Subcutaneous abdominal adipose tissue (tissue), 5 donors: ENCODE measurements at regions not wholly inside any gene's neighbourhood (a gene's known extent, or its start where the extent isn't known, plus 50 kb on each side); places are given as distances from the start of the nearest gene placed in this dataset.

ENCODE experiments used
- H3K27ac ChIP-seq: one replicate; pipeline ENCODE4 v1.7.0; 2013; ENCODE audit warnings: low read depth, mild to moderate bottlenecking, inconsistent platforms, low read length, moderate library complexity
- H3K27me3 ChIP-seq, 5 donors: one replicate each; pipeline ENCODE4 v1.7.0; 2013; ENCODE audit warnings: low read length in 5 of 5, inconsistent platforms in 1 of 5; ENCODE audit not compliant: control insufficient read depth in 5 of 5, insufficient read depth in 4 of 5
- H3K36me3 ChIP-seq, 5 donors: one replicate each; pipeline ENCODE4 v1.7.0; 2013; ENCODE audit warnings: low read length in 5 of 5; ENCODE audit not compliant: control insufficient read depth in 5 of 5, insufficient read depth in 5 of 5
- H3K4me1 ChIP-seq, 5 donors: one replicate each; pipeline ENCODE4 v1.7.0; 2013; ENCODE audit warnings: low read length in 5 of 5, mild to moderate bottlenecking in 3 of 5, moderate library complexity in 1 of 5; ENCODE audit not compliant: control insufficient read depth in 5 of 5, insufficient read depth in 5 of 5
- H3K4me3 ChIP-seq, 5 donors: one replicate each; pipeline ENCODE4 v1.7.0; 2013; ENCODE audit warnings: low read length in 5 of 5, low read depth in 1 of 5
- H3K9ac ChIP-seq, 5 donors: one replicate each; pipeline ENCODE4 v1.7.0; 2013; ENCODE audit warnings: low read length in 5 of 5, mild to moderate bottlenecking in 4 of 5, moderate library complexity in 3 of 5
- H3K9me3 ChIP-seq, 5 donors: one replicate each; pipeline ENCODE4 v1.7.0; 2013; ENCODE audit warnings: low read length in 5 of 5; ENCODE audit not compliant: control insufficient read depth in 5 of 5
- donor health status: healthy.
- donor health status: healthy.
- donor health status: healthy.
- donor health status: healthy.
- donor health status: healthy.

DNA sequence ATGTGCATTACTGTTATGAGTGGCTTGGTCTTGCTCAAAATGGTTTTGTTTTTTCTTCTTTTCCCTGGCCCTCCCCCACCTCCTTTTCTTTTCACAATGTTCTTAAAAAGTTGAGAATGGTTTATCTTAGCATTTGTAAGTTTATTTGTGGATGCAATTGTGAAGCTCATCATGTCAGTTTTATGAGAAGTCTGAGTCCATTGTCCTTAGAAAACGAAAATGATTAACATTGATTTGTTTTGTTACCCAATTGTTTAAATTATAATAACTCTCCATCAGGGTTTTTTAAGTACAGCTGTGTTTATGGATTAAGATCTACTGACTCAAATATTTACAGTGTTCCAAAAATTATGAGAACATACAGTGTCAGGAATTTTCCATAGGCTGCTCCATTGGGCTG, 511.3 kb upstream of the PAPPA start:
- Histone ChIP-seq H3K4me1 (no peaks in the 10 kb centered on the region), H3K9ac (no peak overlapping the region), H3K27ac (no peak overlapping the region), H3K4me3 (no peak overlapping the region), H3K36me3 (no peaks in the 10 kb centered on the region), H3K27me3 (no peaks in the 10 kb centered on the region), H3K9me3 (no peaks in the 10 kb centered on the region)

DNA sequence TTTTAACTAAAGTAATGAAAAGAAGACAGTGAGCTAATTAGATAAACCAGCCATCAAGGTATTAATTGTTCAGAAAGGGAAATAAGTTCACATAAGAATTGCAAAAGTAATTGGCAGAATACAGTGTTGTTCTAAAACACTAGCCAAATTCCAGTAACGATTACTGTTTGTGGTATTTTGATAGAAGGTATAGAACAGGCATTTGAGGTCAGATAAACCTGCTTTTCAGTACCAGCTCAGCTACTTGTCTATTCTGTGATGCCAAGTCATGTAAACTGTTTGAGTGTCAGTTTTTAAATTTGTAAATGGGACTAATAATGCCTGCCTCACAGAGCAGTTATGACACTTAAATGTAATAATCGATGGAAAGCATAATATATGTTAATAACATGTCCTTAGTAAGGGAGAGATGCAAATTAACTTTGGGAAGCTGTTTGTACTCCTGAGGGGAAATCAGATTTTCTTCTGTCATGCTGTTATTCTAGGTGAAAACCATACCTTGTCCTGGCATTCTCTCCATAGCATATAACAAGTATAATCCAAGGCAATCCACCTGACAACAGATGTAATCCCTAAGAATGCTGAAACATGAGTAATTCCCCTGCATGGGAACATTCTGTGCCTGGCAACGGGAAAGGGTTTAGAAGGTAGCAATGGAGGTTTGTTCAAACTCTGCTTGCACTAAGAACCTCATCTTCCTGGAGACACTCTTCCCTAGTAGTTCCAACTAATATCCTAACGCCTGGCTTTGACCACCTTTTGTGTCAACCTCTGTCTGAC, 509.5 kb upstream of the PAPPA start:
- no peak overlapping the region for H3K9ac ChIP-seq
- no peak overlapping the region for H3K27ac ChIP-seq
- H3K9me3 ChIP-seq = no peaks in the 10 kb centered on the region
- no peak overlapping the region for H3K4me3 ChIP-seq
- no peaks in the 10 kb centered on the region for H3K4me1 ChIP-seq
- no peaks in the 10 kb centered on the region for H3K27me3 ChIP-seq
- H3K36me3 ChIP-seq = no peaks in the 10 kb centered on the region

- Histone ChIP-seq H3K4me1 (peaks cover 0 to 8% (median 5%) of the 10 kb centered on the region in 5 donors), H3K9me3 (no peaks in the 10 kb centered on the region), H3K4me3 (no peak overlapping the region), H3K9ac (no peak overlapping the region), H3K36me3 (no peaks in the 10 kb centered on the region), H3K27ac (peak overlapping the region; percentile 33), H3K27me3 (no peaks in the 10 kb centered on the region)
Observed at GRCh38 chr9:115649991-115650472, 503.6 kb upstream of the PAPPA start.

GRCh38 chr9:115650768-115651167, 502.8 kb upstream of the PAPPA start:
- Histone ChIP-seq H3K36me3 (no peaks in the 10 kb centered on the region), H3K27ac (peak overlapping the region; percentile 33), H3K9me3 (no peaks in the 10 kb centered on the region), H3K4me1 (peaks cover 0 to 8% (median 5%) of the 10 kb centered on the region in 5 donors), H3K4me3 (no peak overlapping the region), H3K9ac (no peak overlapping the region), H3K27me3 (no peaks in the 10 kb centered on the region)

- Histone ChIP-seq H3K4me3 (no peak overlapping the region), H3K9ac (no peak overlapping the region), H3K27me3 (no peaks in the 10 kb centered on the region), H3K27ac (no peak overlapping the region), H3K36me3 (no peaks in the 10 kb centered on the region), H3K9me3 (no peaks in the 10 kb centered on the region), H3K4me1 (peaks cover 0 to 8% (median 5%) of the 10 kb centered on the region in 5 donors)
Observed at GRCh38 chr9:115651461-115651860, 502.1 kb upstream of the PAPPA start.

- no peaks in the 10 kb centered on the region for H3K27me3 ChIP-seq
- H3K4me3 ChIP-seq = no peak overlapping the region
- H3K27ac ChIP-seq = no peak overlapping the region
- peaks cover 0 to 8% (median 5%) of the 10 kb centered on the region in 5 donors for H3K4me1 ChIP-seq
- no peaks in the 10 kb centered on the region for H3K9me3 ChIP-seq
- H3K36me3 ChIP-seq = no peaks in the 10 kb centered on the region
- H3K9ac ChIP-seq = no peak overlapping the region
Observed at GRCh38 chr9:115653171-115653606, 500.4 kb upstream of the PAPPA start.

DNA sequence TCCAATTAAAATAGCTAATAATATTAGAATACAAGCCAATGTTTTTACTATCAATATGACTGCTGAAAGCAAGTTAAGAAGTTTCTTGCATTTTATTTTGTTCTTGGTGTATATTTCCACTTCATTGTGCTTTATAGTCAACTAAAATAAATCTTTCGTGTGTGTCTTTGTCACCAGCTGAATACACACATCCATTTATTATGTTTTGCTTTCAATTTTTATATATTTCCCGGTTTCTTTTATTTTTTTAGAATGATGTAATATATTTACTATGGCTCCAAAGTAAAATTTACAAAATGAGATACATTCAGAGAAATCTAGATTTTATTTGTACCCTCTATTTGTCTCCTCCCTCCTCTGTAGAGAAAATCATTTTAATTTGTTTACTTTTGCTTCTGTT, 495.9 kb upstream of the PAPPA start:
- Histone ChIP-seq H3K36me3 (no peaks in the 10 kb centered on the region), H3K4me1 (no peaks in the 10 kb centered on the region), H3K4me3 (no peak overlapping the region), H3K27ac (no peak overlapping the region), H3K27me3 (no peaks in the 10 kb centered on the region), H3K9me3 (no peaks in the 10 kb centered on the region), H3K9ac (no peak overlapping the region)

- Histone ChIP-seq H3K9ac (no peak overlapping the region), H3K27me3 (no peaks in the 10 kb centered on the region), H3K27ac (no peak overlapping the region), H3K36me3 (no peaks in the 10 kb centered on the region), H3K4me1 (peaks cover 0 to 5% (median 0%) of the 10 kb centered on the region in 5 donors), H3K9me3 (no peaks in the 10 kb centered on the region), H3K4me3 (no peak overlapping the region)
Observed at GRCh38 chr9:115665519-115665918, 488.1 kb upstream of the PAPPA start.

DNA sequence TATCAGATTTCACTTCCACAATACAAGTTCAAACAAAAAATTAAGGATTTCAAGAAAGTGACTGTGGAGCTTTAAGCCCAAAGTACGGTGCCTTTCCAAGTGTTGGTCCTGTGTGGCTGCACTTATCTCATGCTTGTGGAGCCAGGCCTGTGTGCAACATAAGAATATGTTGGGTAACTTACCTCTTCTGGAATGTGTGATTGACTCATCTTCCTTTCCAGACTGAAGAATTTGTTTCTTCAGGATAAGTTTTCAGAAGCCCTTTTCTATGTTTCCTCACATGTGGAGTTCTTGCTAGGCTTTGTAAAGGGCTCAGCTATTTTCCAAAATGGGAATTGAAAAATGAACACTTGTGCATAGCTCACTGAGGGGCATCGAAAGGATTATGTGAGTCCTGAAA, 485.1 kb upstream of the PAPPA start:
- Histone ChIP-seq H3K27ac (no peak overlapping the region), H3K4me1 (peaks cover 0 to 5% (median 0%) of the 10 kb centered on the region in 5 donors), H3K27me3 (no peaks in the 10 kb centered on the region), H3K9ac (no peak overlapping the region), H3K36me3 (no peaks in the 10 kb centered on the region), H3K4me3 (no peak overlapping the region), H3K9me3 (no peaks in the 10 kb centered on the region)

GRCh38 chr9:115671236-115671962, 482.2 kb upstream of the PAPPA start:
- no peaks in the 10 kb centered on the region for H3K27me3 ChIP-seq
- no peaks in the 10 kb centered on the region for H3K36me3 ChIP-seq
- H3K27ac ChIP-seq = no peak overlapping the region

More at GRCh38 chr9:115671236-115671962, 482.2 kb upstream of the PAPPA start:
- Histone ChIP-seq H3K4me1 (peaks cover 0 to 5% (median 0%) of the 10 kb centered on the region in 5 donors), H3K9ac (no peak overlapping the region), H3K9me3 (no peaks in the 10 kb centered on the region), H3K4me3 (no peak overlapping the region)
